ENCODE measurements at regions not wholly inside any gene's neighbourhood (a gene's known extent, or its start where the extent isn't known, plus 50 kb on each side); places are given as distances from the start of the nearest gene placed in this dataset.
"Not testable (repeated sequence)": the region's sequence is repeated elsewhere in the genome, so short reads cannot be mapped to it uniquely, and the experiment has no call there.

DNA sequence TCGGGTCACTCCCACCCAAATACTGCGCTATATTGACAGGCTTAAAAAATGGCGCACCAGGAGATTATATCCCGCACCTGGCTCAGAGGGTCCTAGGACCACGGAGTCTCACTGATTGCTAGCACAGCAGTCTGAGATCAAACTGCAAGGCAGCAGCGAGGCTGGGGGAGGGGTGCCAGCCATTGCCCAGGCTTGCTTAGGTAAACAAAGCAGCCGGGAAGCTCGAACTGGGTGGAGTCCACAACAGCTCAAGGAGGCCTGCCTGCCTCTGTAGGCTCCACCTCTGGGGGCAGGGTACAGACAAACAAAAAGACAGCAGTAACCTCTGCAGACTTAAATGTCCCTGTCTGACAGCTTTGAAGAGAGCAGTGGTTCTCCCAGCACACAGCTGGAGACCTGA is 2277.3 kb upstream of the ACO1 start:
- not testable (repeated sequence) for DNase-seq

DNA sequence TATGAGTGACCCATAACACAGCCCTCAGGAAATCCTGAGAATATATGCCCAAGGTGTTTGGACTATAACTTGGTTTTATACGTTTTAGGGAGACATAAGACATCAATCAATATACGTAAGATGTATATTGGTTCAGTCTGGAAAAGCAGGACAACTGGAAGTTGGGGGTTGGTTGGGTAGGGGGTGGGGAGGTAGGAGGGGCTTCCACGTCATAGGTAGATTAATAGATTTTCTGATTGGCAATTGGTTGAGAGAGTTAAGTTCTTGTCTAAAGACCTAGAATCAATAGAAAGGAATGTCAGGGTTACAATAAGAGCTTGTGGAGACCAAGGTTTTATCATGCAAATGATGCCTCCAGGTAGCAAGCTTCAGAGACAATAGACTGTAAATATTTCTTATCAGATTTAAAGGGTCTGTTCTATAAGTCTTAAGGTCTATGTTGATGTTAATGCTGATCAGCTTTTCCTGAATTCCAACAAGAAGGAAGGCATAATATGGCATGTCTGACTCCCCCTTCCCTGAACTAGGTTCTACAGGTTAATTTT is 2267.7 kb upstream of the ACO1 start:
- DNase-seq: no peak

GRCh38 chr9:30120666-30121065 is 2263.8 kb upstream of the ACO1 start:
- DNase-seq: no peak

DNA sequence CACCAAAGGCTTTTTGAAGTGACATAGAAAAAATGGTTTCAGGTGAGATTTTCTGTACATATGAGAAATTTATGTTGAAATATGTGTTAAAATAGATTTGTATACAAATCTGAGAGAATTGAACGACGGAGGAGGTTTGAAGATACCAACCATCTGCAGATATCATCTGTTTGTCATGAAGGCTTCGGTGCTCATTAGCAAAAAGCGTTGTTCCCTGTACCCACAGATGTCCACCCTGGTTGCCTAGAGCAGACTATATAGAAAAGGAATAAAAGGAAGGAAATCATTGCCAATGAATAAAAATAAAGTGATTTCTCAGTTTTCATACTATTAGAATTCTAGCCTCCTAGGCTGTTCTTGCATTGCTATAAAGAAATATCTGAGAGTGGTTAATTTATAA is 2262.8 kb upstream of the ACO1 start:
- DNase-seq: no peak

DNA sequence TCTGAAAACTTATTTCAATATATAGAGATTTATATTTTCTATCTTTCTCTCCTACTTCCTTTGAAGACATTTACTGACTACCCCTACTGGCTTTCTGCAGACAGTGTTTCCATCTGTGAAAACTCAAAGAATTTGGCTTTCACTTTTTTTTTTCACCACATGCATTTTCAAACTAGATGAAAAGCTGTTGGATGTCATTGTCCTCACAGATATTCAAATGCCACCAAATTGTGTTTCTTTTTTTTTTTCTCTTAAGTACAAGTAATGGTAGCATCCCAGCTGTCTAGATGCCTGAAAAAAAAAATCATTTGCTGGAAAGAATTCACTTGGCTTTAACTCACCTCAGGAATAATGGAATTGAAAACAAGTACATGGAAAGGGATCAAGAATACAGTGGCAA is 2258.6 kb upstream of the ACO1 start:
- DNase-seq: no peak

DNA sequence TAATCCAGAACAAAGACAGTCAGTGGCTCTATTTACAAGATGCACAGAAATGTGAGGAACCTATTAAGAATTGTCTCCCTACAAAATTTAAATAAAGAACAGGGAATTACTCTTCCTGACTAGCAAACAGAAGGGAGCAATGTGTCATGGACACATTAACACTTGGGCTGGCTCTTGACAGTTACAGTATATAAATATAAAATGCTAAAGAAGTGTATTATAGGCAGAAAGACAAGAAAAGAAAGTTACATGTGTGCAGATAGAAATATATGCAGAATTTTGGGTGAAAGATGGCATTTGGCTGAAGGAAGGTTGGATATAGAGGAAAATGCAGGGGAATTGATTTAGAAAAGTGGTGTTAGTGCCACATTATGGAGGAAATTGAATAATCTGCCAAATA is 2257.1 kb upstream of the ACO1 start:
- no peak for DNase-seq

- no peak for DNase-seq
Observed at GRCh38 chr9:30140407-30140806, 2244.0 kb upstream of the ACO1 start.

- no peak for DNase-seq
Observed at GRCh38 chr9:30160570-30160969, 2223.9 kb upstream of the ACO1 start.

- no peak for DNase-seq
Observed at GRCh38 chr9:30172206-30172605, 2212.2 kb upstream of the ACO1 start.

GRCh38 chr9:30178610-30179009 is 2205.8 kb upstream of the ACO1 start:
- DNase-seq: no peak

DNA sequence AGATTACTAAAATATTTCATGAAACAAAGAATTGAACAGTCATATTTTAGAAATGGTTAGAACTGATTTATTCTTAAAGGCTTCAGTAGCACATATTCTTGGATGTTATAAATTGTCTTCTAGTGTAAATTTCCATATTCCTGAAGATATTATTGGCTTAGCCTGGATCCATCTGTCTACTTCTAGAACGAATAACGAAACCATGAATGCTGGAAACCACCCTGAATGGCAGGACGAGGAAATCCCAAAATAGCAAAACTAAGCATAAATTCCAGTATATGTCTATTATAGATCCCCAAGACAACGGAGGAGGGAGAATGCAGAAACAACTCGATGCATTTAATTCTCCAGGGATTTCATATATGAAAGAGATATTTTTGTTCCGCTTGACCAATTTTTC is 2191.0 kb upstream of the ACO1 start:
- DNase-seq: no peak

GRCh38 chr9:30196941-30197340 is 2187.5 kb upstream of the ACO1 start:
- DNase-seq: no peak

DNA sequence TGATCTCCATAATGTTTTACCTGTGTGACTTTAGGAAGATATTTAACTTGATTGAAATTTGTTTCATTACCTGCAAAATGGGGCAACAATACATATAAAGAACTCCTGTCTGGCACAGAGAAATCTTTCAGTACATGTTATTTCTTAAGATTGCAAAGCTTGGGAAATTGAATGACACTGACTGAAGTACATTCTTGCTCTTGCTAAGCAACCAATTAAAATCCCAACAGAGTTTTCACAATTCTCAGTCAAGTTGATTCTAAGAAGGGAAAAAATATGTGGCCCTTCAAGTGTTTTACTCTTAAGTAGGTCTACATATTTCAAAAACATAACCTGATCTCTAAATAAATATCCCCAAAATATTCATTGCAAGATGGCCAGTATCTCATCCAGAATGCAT is 2187.0 kb upstream of the ACO1 start:
- no peak for DNase-seq

DNA sequence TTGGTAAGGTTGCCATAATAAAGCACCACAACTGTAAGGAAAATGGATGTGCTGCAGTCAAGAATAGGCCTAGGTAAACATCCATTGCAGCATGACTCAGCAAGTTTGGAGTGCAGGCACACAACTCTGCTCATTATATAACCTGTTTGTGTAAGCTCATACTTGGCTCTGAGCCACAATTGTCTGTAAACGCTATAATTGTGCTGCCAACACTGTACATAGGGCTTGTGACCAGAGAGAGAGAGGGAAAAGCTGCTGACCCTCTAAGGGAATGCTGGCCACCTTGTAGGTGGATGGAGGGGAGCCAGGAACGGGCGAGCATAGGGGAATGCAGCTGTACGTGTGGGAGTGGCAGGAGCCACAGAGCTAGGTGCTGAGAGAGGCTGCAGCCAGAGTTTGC is 2186.5 kb upstream of the ACO1 start:
- no peak for DNase-seq

GRCh38 chr9:30198463-30199309 is 2185.8 kb upstream of the ACO1 start:
- DNase-seq: no peak

DNA sequence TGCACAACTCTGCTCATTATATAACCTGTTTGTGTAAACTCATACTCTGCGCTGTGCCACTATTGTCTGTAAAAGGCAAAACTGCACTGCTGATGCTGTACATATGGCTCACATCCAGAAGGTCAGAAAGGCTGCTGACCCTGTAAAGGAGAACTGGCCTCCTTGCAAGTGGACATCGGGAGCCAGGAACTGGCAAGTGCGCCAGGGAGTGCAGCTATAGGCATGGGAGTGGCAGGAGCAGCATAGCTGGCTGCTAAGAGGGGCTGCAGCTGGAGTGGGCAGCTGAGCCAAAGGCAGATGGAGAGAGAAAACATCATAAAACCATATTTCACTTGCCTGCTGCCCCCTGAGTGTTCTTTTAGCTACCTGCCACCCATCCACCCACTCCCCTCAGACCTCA is 2183.4 kb upstream of the ACO1 start:
- no peak for DNase-seq

DNA sequence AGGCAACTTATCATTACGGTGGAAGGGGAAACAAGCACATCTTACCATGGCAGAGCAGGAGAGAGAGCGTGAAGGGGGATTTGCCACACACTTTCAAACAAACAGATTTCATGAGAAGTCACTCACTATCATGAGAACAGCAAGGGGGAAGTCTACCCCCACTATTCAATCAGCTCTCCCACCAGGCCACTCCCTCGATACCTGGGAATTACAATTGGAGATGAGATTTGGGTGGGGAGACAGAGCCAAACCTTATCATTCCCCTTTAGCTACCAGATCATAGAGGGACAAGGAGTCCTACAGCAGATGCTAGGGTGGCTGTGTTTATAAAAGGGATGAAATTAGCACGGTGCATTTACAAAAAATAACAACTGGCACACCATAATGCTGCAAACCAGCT is 2149.4 kb upstream of the ACO1 start:
- no peak for DNase-seq

- no peak for DNase-seq
Observed at GRCh38 chr9:30235564-30235963, 2148.9 kb upstream of the ACO1 start.

DNA sequence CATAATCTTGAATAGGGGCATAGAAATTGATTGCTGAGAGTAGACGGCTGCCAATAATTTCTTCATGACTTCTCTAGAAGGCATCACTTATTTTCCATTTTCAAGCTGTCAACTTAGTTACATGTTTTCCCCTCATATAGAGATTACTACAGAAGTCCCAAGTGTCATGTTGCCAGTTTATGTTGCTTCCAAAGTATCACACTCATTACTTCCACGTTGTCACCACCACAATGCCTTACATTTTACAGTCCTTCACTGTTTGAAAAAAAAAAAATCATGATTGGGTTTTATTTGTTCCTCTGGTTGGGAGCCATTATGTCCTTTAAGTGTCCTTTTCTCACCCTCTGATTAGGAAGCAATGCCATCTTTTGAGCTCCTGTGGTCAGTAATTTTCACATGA is 2144.6 kb upstream of the ACO1 start:
- no peak for DNase-seq

- DNase-seq: no peak
Observed at GRCh38 chr9:30243467-30243866, 2141.0 kb upstream of the ACO1 start.

DNA sequence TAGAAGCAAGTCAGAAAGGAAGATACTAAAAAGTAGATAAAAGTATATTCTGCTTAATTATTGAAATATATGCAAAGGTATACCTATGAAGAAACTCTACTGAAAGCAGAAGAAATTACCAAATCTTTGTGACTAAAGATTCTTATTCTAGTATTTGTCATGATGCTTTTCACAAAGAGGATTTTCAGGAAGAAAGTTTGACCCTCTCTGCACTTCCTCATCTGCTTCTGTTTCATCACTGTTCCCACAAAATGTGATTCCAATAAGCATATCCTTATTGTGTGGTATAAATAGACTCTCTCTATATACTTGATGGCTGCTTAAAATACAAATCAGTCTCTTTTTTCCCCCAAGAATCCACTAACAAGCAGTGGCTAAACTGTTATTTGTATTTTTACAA is 2139.6 kb upstream of the ACO1 start:
- DNase-seq: no peak

GRCh38 chr9:30250872-30251271 is 2133.6 kb upstream of the ACO1 start:
- DNase-seq: no peak

DNA sequence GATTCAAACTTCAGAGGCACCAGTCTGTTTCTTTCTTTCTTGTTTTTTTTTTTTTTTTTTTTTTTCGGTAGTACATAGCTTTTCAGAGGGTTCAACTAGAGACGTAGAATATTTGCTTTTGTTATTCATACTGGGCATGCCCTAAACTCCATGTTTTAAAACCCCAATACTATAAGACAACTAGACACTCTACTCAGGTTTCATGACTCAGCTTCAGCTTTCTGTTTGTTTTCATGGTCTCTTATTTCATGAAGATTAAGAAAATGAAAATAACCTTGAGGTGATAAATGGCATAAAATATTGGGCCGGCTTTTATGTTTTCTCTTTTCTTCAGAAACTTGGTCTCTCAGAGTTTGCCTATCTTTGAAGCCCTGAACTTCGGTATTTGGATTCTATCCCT is 2126.3 kb upstream of the ACO1 start:
- DNase-seq: no peak

DNA sequence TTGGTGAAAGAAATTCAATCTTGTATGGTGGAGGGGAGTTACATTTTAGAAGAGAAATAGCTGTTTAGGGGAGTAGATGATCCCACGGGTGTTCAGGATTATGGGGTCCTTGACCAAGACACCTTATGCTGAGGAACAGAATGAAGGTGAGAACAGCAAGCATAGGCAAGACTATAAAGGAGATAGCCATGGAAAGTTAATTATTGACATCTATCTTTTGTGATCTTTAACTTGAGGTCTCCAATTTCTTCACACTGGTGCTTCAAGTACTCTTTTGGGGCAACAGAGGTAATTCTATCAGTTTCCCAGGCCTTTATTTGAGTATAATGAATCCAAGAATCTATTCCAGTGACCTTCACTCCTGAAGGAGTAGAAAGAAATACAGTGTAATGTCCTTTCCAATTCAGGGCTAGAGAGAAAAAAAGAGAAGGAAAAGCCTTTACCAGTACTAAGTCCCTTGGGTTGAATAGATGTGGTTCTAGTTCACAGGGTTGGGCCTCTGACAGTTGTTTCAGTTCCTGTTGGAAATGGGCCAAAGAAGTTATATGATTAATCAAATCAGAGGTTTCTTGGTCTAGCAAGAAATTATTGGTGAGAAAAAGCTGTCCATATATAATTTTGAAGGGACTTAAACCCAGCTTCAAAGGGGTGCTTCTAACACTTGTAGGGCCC is 2104.1 kb upstream of the ACO1 start:
- DNase-seq: no peak
